Tibial nerve (tissue), 3 donors: ENCODE measurements at regions not wholly inside any gene's neighbourhood (a gene's known extent, or its start where the extent isn't known, plus 50 kb on each side); places are given as distances from the start of the nearest gene placed in this dataset.

Source experiments
- CTCF ChIP-seq, 5 experiments: fragments of 200-600 bp in 3 of 5; fragments of 450-650 bp in 2 of 5; sonication (generic) in 3 of 5; IDR thresholded peaks; one replicate each; pipeline ENCODE4 v1.5.1; 2016 to 2019; ENCODE audit warnings: antibody characterized with exemption in 5 of 5, mild to moderate bottlenecking in 3 of 5, moderate library complexity in 2 of 5
- POLR2A ChIP-seq, 2 donors: fragments of 450-650 bp; IDR thresholded peaks; one replicate each; pipeline ENCODE4 v1.6.1; 2017; ENCODE audit warnings: antibody characterized with exemption in 2 of 2, mild to moderate bottlenecking in 2 of 2, moderate library complexity in 2 of 2

DNA sequence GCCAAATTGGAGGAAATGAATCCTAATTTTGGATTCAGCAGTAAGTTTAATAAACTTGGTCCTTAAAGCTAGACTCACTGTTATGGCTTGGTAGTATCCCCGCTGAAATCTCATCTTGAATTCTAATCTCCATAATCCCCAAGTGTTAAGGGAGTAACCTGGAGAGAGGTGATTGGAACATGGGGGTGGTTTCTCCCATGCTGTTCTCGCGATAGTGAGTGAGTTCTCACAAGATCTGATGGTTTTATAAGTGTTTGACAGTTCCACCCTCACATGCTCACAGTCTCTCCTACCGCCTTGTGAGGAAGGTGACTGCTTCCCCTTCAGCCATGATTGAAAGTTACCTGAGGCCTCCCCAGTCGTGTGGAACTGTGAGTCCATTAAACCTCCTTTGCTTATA, 824.5 kb upstream of the WWC1 start:
- no peak for TF ChIP-seq CTCF (IDR thresholded peaks at IDR 0.05)
- TF ChIP-seq POLR2A (IDR thresholded peaks at IDR 0.05), result no peak
